Activated CD4-positive, alpha-beta T cell treated with anti-CD3 and anti-CD28 coated beads, Interleukin-2, amount 50 U/mL, for 24 hours (primary cell): ENCODE measurements at regions not wholly inside any gene's neighbourhood (a gene's known extent, or its start where the extent isn't known, plus 50 kb on each side); places are given as distances from the start of the nearest gene placed in this dataset.
"Not testable (repeated sequence)": the region's sequence is repeated elsewhere in the genome, so short reads cannot be mapped to it uniquely, and the experiment has no call there.

Experiments
- DNase-seq, 2 donors: peaks; one replicate each; pipeline ENCODE4 v3.0.0-alpha.2; 2020; ENCODE audit warnings: low read depth in 1 of 2, low spot score in 1 of 2

- no peak for DNase-seq
Observed at GRCh38 chr4:112940336-112940735, 109.1 kb upstream of the ANK2 start.

GRCh38 chr4:112942077-112942476, 107.4 kb upstream of the ANK2 start:
- DNase-seq, result no peak

GRCh38 chr4:112942997-112943396, 106.5 kb upstream of the ANK2 start:
- DNase-seq, result no peak

- no peak for DNase-seq
Observed at GRCh38 chr4:112944006-112944405, 105.4 kb upstream of the ANK2 start.

GRCh38 chr4:112946127-112946526, 103.3 kb upstream of the ANK2 start:
- no peak for DNase-seq

- no peak for DNase-seq
Observed at GRCh38 chr4:112947616-112948015, 101.8 kb upstream of the ANK2 start.

GRCh38 chr4:112951362-112952312, 97.8 kb upstream of the ANK2 start:
- no peak for DNase-seq

- no peak for DNase-seq
Observed at GRCh38 chr4:112952313-112952700, 97.1 kb upstream of the ANK2 start.

- DNase-seq, result no peak
Observed at GRCh38 chr4:112953262-112953661, 96.2 kb upstream of the ANK2 start.

GRCh38 chr4:112954286-112954685, 95.2 kb upstream of the ANK2 start:
- no peak for DNase-seq

GRCh38 chr4:112956484-112956896, 93.0 kb upstream of the ANK2 start:
- DNase-seq, result no peak

- DNase-seq, result not testable (repeated sequence)
Observed at GRCh38 chr4:112957764-112958163, 91.7 kb upstream of the ANK2 start.

- DNase-seq, result no peak
Observed at GRCh38 chr4:112966701-112967488, 82.6 kb upstream of the ANK2 start.

GRCh38 chr4:112968451-112969159, 80.8 kb upstream of the ANK2 start:
- no peak for DNase-seq

- no peak for DNase-seq
Observed at GRCh38 chr4:112970903-112971302, 78.5 kb upstream of the ANK2 start.

- DNase-seq, result no peak
Observed at GRCh38 chr4:112973750-112974251, 75.7 kb upstream of the ANK2 start.

- DNase-seq, result no peak
Observed at GRCh38 chr4:112975567-112976355, 73.7 kb upstream of the ANK2 start.

- no peak for DNase-seq
Observed at GRCh38 chr4:112978691-112979472, 70.6 kb upstream of the ANK2 start.

GRCh38 chr4:112979881-112980421, 69.5 kb upstream of the ANK2 start:
- DNase-seq, result no peak
